ENCODE measurements at regions not wholly inside any gene's neighbourhood (a gene's known extent, or its start where the extent isn't known, plus 50 kb on each side); places are given as distances from the start of the nearest gene placed in this dataset.

- DNase-seq (ENCODE audit: insufficient read length, low spot score) (no peak), FAIRE-seq (no peak)
- TF ChIP-seq CTCF (IDR thresholded peaks at IDR 0.05; ENCODE audit: insufficient read depth, missing control alignments), result no peak
Measured at GRCh38 chr20:60872224-60872623, 379.8 kb upstream of the CDH4 start.

DNA sequence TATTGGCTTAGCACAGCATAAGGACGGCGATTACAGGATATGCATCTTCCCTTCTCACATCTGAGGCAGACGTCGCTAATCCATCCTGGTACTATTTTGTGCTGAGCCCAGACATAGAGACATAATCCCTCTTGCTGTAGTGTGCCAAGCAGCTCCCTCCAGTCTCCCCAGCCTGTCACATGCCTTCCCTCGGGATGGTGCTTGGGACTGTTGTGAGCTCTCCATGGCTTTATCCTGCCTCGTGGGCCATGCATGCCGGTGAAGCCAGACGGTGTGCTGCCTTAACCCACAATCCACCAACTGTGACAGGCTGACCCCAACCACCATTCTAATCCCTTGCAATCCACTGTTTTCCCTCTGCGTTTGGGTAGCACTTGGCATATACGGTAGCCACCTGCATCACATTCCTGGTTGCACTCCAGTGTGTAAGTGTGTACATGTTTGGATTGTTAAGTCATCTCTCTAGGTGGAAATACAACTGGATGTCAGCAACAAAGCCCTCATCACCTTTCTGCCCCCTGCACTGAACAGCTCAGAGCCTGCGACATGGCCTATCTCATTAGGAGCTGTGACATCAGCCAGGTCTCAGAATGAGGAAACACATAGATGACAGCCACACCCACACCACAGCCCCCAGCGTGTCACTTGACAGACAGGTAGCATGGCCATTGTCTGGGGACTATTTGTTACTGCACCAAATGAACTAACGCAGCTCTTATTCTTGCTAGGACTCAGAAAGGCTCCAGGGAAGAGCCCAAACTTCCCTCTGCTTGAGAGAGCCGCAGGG is 374.8 kb upstream of the CDH4 start:
- FAIRE-seq (no peak), DNase-seq (ENCODE audit: insufficient read length, low spot score) (peak; percentile 23)
- TF ChIP-seq CTCF (IDR thresholded peaks at IDR 0.05; ENCODE audit: insufficient read depth, missing control alignments), result no peak

DNA sequence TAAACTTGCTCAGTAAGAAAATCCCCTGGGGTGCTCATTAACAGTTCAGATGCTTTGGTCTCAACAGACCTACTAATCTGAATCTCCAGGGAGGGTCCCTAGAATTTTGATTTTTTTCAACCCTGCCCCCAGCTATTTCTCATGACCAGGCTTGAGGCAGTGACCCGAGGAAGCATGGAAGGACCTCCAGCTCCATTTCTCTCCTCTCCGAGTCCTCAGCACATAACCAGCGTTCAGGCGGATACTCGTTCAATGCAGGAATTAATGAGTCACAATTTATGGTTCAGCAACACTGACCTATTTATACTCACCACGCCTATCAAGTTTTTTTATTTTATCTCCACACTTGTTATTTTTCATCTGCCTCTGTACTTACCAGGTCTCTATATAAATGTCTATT is 369.2 kb upstream of the CDH4 start:
- FAIRE-seq (no peak), DNase-seq (ENCODE audit: insufficient read length, low spot score) (no peak)
- TF ChIP-seq CTCF (IDR thresholded peaks at IDR 0.05; ENCODE audit: insufficient read depth, missing control alignments), result no peak

GRCh38 chr20:60883496-60883895 is 368.6 kb upstream of the CDH4 start:
- TF ChIP-seq CTCF (IDR thresholded peaks at IDR 0.05; ENCODE audit: insufficient read depth, missing control alignments), result no peak
- no peak for DNase-seq (ENCODE audit: insufficient read length, low spot score)
- FAIRE-seq, result no peak

DNA sequence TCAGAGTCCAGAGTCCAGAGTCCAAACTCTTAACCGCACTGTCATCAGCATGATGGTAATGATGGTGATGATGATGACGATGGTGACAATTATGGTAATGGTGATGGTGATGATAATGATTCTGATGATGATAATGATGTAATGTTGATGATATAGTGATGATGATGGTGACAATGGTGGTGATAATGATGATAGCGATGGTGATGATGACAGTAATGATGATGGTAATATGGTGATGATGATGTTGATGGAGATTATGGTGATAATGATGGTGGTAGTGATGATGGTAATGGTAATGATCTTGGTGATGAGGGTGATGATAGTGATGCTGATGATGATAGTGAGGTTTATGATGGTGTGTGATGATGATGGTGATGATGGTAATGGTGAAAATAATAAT is 367.8 kb upstream of the CDH4 start:
- TF ChIP-seq CTCF (IDR thresholded peaks at IDR 0.05; ENCODE audit: insufficient read depth, missing control alignments), result no peak
- FAIRE-seq, result no peak

DNA sequence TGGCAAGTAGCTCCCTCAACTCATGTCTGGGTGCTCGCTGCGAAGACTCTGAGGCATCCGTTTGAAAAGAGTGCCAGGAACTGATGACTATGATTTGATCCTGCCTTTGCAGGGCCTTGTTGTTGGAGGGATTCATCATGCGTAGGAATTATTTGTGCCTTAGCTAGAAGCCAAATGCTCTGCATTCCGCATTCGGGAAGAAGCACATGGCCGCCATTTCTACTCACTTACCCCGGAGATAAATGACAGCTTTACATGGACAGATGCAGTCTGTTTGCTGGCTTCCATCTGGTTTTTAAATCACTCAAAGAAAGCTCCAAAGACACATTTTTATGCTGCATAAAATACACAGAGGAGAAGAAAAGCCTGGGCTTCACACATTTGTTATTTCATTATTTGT is 363.3 kb upstream of the CDH4 start:
- no peak for TF ChIP-seq CTCF (IDR thresholded peaks at IDR 0.05; ENCODE audit: insufficient read depth, missing control alignments)
- FAIRE-seq (no peak), DNase-seq (ENCODE audit: insufficient read length, low spot score) (no peak)

More for the DNA sequence above, 367.8 kb upstream of the CDH4 start:
- DNase-seq (ENCODE audit: insufficient read length, low spot score), result no peak

- FAIRE-seq (no peak), DNase-seq (ENCODE audit: insufficient read length, low spot score) (no peak)
- no peak for TF ChIP-seq CTCF (IDR thresholded peaks at IDR 0.05; ENCODE audit: insufficient read depth, missing control alignments)
Measured at GRCh38 chr20:60892095-60892813, 359.8 kb upstream of the CDH4 start.

All from D721Med (cell line).